Glomerular visceral epithelial cell (primary cell): ENCODE measurements at regions not wholly inside any gene's neighbourhood (a gene's known extent, or its start where the extent isn't known, plus 50 kb on each side); places are given as distances from the start of the nearest gene placed in this dataset.
A peak's percentile ranks its signal among the peaks of the same experiment; 100 is the strongest.
"Not testable (repeated sequence)": the region's sequence is repeated elsewhere in the genome, so short reads cannot be mapped to it uniquely, and the experiment has no call there.

Experiments used
- DNase-seq: peaks from one replicate; pipeline ENCODE4 v3.0.0-alpha.2; 2016; ENCODE audit errors: extremely low spot score

DNA sequence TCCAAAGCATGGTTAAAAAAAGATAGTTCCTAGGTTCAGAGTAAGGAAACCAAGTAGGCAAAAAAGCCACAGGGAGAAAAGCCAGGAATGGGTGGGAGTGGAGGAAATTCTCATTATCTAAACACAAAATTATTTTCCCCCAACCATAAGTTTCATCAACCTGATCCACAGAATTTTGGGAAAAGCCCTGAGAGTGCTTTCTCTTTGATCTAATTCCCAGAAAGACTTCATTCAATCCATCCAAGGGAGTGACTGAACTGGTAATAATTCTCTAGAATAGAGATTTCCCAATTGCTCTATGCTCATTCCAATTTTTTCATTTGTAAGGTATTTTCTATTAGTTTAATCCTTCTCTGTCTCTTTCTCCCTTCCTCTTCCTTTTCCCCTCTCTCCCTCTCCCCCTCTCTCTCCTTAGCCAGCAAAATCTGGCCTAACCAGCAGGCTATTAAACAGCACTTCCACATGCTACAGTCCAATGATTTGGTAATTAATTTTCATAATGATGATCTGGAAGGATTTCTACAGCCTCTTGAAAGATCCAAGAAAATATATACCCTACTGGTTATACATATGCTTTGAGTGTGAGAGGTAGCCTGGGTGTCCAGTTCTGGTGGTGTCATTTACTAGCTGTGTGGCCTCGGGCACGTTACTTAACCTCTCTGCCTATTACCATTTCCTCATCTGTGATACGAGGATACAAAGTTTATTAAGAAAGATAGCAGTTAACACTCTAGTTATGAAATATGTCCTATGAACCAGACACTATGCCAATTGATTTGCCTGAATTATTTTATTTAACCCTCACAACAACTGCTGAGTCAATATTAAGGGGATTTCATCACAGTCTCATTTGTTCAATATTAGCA lies 251.5 kb upstream of the RASGEF1B start:
- DNase-seq: no peak

DNA sequence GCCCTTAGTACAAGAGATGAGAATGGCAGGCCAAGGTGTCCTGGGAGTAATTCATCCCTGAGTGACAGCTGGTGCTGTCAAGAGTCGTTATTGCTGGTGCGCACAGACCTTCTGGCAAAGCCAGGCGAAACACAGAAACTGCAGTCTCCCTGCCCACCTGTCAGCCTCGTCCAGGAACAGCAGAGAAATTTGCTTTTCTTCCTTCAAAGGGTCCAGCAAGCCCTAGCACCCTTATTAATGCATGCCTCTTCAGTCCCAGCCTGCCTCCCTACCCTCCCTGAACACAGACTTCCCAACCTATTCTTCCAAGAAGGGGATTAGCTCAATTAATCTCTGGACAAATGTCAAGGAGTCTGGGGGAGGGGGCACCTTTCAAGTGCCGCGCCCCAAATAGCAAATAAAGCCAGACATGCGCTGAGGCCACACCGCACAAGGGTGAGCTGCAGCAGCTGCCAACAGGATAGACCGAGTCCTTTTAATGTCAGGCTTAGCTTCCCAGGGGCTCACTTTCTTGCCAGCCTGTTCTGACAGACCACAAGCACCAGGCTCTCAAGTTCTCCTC lies 250.7 kb upstream of the RASGEF1B start:
- no peak for DNase-seq

DNA sequence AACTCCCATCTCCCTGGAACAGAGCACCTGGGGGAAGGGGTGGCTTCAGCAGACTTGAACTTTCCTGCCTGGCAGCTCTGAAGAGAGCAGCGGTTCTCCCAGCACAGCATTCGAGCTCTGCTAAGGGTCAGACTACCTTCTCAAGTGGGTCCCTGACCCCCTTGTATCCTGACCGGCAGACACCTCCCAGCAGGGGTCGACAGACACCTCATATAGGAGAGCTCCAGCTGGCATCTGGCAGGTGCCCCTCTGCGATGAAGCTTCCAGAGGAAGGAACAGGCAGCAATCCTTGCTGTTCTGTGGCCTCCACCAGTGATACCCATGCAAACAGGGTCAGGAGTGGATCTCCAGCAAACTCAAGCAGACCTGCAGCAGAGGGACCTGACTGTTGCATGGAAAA lies 244.1 kb upstream of the RASGEF1B start:
- DNase-seq: no peak

DNA sequence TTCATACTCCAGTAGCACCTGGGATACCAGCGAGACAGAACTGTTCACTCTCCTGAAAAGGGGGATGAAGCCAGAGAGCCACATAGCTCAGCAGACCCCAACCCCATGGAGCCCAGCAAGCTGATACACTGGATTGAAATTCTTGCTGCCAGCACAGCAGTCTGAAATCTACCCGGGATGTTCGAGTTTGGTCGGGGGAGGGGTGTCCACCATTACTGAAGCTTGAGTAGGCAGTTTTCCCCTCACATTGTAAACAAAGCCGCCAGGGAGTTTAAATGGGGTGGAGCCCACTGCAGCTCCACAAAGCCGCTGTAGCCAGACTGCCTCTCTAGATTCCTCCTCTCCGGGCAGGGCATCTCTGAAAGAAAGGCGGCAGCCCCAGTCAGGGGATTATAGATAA lies 243.7 kb upstream of the RASGEF1B start:
- not testable (repeated sequence) for DNase-seq

DNA sequence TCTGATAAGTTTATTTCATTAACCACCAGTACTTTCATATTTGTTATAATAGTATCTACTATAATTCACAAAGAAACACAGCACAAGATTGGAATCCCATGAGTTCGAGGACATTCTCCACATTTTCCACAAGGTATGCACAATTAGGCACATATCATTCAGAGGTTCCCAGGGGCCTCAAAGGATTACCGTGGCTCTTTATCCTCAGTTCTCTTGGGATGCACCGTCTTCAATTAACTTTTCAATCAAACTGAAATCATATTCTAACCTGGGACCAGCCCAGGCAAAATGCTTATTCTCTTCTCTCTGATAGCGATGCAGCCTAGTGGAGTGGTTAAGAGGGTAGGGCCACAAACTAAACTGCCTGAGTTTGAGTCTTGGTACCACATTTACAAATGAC lies 242.6 kb upstream of the RASGEF1B start:
- DNase-seq: no peak

DNA sequence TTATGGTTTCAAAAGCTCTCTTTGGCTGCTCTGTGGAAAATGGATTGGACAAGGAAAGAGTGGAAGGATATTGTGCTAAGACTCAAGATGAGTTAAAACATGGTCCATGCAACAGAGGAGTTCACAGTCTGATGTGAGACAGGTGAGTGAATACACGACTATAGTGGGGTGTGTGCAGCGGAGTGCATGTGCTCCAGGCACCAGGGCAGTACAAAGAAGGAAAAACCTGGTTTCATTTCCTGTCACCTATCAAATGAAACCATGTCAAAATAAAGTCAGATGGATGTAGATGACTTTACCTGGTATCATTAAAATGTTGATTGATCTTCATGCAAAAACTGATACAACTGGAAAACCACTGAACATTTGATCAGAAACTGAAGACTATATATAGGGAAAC lies 241.0 kb upstream of the RASGEF1B start:
- DNase-seq: no peak

DNA sequence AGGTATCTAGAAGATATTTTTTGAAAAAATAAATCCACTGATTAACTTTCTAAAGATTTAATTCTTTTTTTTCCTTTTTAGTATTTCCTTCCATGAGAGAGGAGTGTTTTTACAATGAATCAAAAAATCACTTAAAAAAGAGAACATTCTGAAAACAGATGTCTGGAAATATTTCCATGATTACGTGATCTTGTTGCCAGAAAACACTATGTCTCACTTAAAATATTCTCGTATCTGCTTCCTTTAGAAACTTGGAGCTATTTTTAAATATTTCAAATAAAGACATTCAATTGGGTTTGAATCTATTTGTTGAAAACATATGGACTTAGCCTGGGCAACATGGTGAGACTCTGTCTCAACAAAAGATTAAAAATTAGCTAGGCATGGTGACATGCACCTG lies 232.8 kb upstream of the RASGEF1B start:
- DNase-seq: no peak

DNA sequence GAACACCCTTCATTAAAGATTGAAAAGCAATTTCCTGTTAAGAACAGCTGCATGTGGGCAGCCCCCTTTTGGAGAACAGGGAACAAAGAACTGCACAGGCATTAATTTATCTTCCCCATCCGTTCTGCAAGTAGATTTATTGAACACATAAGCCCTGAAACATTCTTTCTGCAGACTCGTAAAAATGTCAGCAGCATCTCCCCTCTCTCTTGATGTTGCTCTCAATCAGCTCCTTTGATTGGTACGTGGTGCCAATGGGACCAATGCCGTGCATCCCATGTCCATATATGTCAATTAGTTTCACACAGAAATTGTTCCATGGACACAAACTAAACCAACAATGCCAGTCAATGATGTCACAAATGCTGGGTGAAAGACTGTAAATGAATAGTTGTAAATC lies 228.5 kb upstream of the RASGEF1B start:
- DNase-seq: no peak

DNA sequence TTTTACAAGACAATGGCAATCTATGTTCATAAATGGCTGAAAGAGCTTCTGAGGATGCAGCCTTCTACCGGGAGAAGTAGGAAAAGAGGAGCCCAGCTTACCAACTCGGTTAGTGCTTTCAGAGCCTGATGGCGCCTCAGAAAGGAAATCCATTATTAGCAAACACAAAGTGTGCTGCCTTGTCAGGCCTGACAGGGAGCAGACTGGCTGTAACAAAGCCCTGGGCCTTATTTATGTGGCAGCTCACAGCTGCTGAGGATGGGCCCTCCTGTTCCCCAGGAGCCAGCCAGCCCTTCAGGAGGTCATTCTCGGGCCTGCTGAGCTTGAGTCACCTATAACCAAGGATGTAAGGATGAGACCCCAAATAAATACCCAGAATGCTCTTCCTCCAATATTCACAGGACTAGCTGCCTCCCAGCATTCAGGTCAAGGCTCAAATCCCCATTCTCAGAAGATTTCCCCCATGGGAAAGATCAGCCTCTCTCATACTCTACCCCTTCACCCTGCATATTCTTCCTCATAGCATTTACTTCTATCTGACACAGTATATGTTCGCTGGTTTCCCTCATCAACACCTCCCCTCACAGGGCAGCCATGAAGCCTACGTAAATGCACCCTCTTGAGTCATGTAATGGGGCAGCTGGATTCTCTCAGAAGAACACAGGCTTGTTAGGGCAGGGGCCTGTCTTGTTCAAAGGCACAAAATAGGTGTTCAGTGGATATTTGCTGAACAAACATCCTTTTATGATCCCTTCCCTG lies 227.0 kb upstream of the RASGEF1B start:
- DNase-seq: no peak

DNA sequence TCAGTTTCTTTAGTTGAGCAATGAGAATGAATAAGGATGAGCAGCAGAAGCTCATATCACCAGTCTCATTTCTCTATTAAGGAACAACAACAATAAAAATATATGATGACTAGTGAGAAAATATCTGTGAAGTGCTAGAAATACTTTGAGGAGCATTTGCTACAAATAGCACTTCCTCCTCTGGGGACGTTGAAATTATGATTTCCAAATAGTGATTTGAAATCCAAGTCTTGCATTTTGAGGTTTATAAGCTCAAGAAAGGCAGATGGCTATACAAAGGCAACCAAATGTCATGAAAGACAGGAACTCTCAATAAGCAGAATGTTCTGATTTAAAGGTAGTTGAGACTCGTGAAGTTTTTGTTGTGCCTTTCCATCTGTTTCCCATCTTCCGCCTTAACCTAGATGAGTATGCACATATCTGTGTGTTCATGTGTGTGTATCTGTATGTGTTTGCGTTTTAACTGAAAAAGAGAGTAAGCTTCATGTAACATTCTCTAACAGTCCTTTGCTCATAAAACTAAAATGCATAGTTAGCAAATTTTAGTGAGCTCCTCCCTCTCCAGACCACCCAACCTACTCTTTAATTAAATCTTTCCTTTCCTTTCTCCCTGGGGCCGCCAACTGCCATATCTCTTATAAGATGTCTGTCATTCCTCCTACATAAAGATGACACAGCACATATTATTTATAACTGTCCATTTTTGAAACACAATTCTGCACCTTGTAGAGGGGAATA lies 222.6 kb upstream of the RASGEF1B start:
- DNase-seq: no peak

DNA sequence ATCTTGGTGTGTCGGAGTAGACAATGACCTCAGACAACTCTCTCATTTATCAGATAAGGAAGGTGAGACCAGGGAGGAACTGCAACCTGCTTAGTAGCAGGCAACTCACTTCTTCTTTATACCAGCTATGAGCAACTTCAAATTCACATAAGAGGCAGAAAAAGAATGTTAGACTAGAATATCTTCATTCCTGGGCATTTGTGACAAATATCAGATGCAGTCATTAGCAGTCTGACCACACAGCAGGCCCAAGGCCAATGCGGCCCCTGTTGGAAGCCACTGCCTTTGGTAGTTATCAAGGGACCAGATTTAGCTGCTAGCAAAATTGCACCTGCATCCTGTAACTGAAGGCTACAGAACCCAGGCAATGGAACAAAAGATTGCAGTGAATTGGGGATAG lies 219.2 kb upstream of the RASGEF1B start:
- no peak for DNase-seq

DNA sequence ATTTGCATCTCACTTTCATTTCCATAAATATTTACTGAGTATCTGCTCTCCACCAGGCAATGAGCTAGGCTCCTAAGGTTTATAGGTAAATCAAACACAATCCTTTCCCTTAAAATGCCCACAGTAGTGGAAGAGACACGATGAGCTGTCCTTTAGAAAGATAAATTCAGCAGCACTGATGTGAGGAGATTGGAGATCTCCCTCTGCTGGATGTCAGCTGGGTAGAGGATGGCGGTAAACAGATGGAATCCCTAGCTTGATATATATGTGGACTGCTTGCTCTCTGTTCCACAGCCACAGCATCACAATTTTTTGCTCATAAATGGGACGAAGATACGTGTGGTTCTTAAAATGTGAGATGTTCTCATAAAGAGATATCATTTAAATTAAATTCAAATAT lies 216.4 kb upstream of the RASGEF1B start:
- DNase-seq: peak; percentile 35

DNA sequence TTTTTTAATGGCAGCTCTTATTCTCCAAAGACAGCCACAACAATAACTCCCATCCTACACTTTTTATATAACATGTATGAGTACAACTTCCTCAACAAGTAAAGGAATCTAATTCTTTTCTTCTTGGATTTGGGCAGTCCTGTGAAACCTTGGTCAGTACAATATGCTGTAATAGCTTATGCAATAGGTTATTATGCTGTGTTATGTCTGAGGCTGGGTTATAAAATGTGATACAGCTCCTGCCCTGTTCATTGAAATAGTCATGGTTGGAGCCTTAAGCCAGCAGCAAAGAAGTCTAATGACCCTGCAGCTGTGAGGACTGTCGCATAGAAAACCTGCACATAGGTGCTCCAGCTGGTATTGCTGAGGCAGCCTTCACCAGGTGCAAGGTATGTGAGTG lies 215.8 kb upstream of the RASGEF1B start:
- DNase-seq: no peak

DNA sequence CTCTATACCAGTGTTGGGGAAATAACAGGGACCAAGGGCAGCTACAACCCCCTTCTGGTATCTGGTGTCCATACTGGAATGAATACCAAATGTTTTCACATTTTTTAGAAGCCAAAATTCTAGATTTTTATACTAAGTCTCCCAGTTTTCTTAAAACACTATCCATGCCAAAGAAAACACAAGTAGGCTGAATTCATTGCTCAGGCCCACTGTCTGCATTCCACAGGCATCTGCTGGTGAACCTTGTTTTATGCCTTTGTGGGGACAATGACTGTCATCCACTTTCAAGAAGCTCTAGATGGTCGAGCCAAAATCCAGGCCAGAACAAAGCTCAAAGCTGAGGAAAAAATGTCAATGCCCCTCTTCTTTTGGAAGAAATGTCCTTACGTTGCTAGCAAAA lies 213.4 kb upstream of the RASGEF1B start:
- DNase-seq: no peak

DNA sequence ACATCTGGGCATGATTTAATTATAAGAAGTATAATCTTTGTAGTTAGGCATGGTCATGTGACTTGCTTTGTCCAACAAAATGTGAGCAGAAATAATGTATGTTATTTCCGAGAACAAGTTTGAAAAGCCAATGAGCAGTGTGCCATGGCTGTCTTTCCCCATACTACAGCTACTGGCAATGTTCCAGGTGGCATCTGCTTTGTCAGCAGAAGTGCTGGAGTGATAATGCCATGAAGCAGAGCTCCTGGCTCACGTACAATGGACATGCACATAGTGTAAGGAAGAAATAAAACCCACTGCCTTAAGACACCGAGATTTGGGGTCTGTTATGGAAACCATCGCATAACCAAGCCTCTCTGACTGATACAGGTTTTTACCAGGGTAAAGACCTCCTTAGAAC lies 212.6 kb upstream of the RASGEF1B start:
- DNase-seq: no peak

DNA sequence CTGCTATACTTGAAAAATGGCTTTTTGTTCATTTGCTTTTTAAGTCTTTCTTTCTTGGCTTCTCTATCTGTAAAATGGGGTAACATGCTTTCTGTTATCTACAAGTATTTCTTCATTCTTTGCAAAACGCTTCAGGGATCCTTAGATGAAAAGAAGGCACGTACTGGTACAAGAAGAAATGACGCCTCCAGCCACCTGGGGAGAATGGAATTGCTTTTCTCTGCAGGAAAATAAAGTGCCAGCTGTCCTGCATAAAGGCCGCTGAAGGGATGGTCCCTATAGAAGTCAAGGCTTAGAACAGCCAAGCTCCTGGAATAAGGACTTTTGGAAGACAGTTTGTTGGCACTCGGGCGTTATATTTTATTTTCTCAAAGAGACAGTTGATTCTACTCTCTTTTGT lies 210.8 kb upstream of the RASGEF1B start:
- DNase-seq: no peak

DNA sequence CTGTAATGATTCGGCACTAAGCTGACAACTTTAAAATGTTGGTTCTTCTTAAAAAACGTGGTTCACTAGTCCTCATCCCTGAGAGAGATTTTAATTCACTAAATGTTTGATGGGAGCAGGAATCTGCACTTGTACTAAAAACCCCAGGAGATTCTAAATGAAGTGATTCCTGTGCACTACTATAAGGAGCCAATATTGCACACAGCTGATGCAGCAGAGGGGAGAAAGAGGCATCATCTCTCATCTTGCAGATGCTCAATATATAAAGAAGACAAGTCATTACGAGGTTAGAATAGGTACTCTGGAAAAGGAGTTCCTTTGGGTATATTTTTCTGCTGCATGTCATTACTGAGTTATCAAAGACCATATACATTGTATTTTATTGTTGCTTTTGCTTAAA lies 207.6 kb upstream of the RASGEF1B start:
- DNase-seq: no peak

DNA sequence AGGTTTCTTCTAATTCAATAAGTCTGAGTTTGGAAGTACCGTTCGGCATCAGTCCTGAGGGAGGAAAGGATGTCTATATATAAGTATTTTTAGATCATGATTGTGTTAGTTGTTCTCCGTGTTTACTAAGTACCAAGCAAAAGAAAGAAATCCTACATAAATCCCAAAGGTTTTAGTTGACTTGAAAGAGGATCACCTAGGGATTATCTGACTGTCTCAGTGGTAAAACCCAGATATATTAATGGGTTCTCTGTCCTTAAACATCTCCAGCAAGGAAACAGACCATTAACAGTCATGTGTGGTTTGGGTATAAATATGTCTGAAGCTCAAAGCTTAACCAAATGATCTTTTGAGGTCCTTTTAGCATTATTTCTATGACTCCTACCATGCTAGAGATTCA lies 207.1 kb upstream of the RASGEF1B start:
- DNase-seq: no peak

DNA sequence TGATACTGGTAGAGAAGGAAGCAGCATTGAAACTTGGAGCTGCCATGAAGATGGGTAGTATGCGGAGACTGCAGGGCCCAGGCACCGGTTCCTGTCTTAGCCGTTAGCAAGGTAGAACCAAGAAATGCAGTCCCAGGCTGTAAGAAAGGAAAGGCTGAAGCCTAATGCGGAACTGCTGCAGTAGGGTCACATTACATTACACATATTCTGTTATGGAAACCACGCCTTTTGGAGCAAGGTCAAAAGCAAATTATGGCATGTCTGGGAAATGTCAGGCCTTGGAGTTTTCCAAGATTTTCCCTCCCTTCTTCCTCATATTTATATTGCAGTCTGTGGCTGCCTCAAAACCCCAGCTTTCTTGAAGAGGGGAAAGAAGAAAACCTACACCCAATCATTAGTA lies 204.8 kb upstream of the RASGEF1B start:
- DNase-seq: no peak

DNA sequence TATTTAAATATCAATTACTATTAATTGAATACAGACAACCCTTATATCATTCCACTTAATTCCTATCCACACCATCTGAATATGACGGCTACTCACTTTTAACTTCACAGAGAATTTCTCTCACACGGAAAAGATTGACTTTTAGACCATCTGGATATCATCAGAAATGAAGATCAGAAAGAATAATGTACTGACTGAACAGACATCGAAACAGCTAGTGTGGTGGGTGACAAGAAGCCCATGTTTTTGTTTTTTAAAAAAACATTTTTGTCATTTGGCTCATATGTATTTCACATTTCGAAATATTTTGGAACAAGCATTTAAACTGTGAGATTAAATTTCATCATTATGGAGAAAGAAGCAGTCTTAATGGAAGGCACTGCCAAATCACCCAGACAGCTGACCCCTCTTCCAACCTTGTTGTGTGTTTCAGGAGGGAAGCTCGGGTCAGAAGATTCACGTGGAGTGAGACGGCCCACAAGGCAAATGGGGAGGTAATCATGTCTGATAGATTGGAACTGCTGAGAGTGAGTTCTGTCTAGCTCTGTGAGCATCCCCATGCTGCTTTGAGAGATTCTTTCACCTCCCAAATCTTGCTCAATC lies 204.2 kb upstream of the RASGEF1B start:
- no peak for DNase-seq

DNA sequence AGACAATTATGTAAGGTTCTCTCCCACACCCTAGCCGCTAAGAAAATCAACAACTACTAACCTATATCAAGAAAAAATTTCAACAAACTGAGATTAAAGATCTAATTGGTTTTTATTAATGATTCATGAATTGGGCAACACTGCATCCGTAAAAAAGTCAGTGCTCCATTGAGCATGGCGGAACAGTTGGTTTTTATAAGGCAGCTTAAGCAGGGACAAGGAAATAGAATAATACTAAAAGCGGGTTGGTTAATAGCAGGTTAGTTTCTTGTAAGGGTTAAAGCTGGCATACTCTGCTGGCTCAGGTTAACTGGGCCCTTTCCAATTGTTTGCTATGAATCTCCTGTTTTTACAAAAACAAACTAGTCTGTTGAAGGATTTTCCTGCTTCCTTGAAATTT lies 202.3 kb upstream of the RASGEF1B start:
- DNase-seq: no peak

DNA sequence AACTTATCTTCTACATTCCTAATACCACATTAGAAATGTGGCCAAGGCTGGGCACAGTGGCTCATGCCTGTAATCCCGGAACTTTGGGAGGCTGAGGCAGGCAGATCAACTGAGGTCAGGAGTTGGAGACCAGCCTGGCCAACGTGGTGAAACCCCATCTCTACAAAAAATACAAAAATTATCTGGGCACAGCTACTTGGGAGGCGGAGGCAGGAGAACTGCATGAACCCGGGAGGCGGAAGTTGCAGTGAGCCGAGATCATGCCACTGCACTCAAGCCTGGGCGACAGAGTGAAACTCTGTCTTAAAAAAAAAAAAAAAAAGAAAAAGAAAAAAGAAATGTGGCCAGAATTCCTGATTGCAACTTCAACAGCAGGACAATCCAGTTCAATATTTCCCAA lies 196.6 kb upstream of the RASGEF1B start:
- not testable (repeated sequence) for DNase-seq
